Endothelial cell of umbilical vein (primary cell): ENCODE measurements at regions not wholly inside any gene's neighbourhood (a gene's known extent, or its start where the extent isn't known, plus 50 kb on each side); places are given as distances from the start of the nearest gene placed in this dataset.

ENCODE experiments used
- CTCF ChIP-seq, 2 donors: IDR thresholded peaks; 1 replicate in 1 of 2; 2 replicates in 1 of 2; pipeline ENCODE4 v1.5.1; 2011; ENCODE audit warnings: low read length in 2 of 2, mild to moderate bottlenecking in 2 of 2, moderate library complexity in 2 of 2, control low read depth in 1 of 2, inconsistent platforms in 1 of 2, low read depth in 1 of 2; ENCODE audit not compliant: insufficient read depth in 1 of 2; ENCODE audit errors: extremely low read depth in 1 of 2
- EZH2 ChIP-seq: IDR thresholded peaks from 2 replicates; pipeline ENCODE4 v1.6.1; 2012; ENCODE audit warnings: borderline replicate concordance, low read depth, mild to moderate bottlenecking, moderate library complexity, low read length, inconsistent platforms; ENCODE audit not compliant: severe bottlenecking
- FOS ChIP-seq: IDR thresholded peaks from 2 replicates; pipeline ENCODE4 v1.6.1; 2011; ENCODE audit warnings: mild to moderate bottlenecking, low read length, moderate library complexity, borderline replicate concordance; ENCODE audit not compliant: insufficient read depth
- JUN ChIP-seq: IDR thresholded peaks from 2 replicates; pipeline ENCODE4 v1.6.1; 2011; ENCODE audit warnings: borderline replicate concordance, low read depth; ENCODE audit not compliant: insufficient read length, insufficient read depth
- MYC ChIP-seq: IDR thresholded peaks from one replicate; pipeline ENCODE4 v1.6.1; 2011; ENCODE audit warnings: mild to moderate bottlenecking, low read depth, low read length
- POLR2A ChIP-seq: IDR thresholded peaks from 2 replicates; pipeline ENCODE4 v1.6.1; 2012; ENCODE audit warnings: low read depth, mild to moderate bottlenecking, control low read depth, low read length
- POLR2AphosphoS5 ChIP-seq: IDR thresholded peaks from 2 replicates; pipeline ENCODE4 v1.6.1; 2012; ENCODE audit warnings: low read depth, mild to moderate bottlenecking, control low read depth, low read length, moderate library complexity; ENCODE audit not compliant: insufficient read depth

- TF ChIP-seq MYC, result no peak
- no peak for TF ChIP-seq POLR2A
- TF ChIP-seq POLR2AphosphoS5, result no peak
- no peak for TF ChIP-seq JUN
- no peak for TF ChIP-seq CTCF (IDR thresholded peaks at IDR 0.05; ENCODE audit: extremely low read depth in 1 of 2, insufficient read depth in 1 of 2, low read depth in 1 of 2, low read length in 2 of 2)
- no peak for TF ChIP-seq EZH2
- no peak for TF ChIP-seq FOS
Measured at GRCh38 chr1:204758601-204759000, 73.1 kb upstream of the LRRN2 start.
